ENCODE measurements at regions not wholly inside any gene's neighbourhood (a gene's known extent, or its start where the extent isn't known, plus 50 kb on each side); places are given as distances from the start of the nearest gene placed in this dataset.

DNA sequence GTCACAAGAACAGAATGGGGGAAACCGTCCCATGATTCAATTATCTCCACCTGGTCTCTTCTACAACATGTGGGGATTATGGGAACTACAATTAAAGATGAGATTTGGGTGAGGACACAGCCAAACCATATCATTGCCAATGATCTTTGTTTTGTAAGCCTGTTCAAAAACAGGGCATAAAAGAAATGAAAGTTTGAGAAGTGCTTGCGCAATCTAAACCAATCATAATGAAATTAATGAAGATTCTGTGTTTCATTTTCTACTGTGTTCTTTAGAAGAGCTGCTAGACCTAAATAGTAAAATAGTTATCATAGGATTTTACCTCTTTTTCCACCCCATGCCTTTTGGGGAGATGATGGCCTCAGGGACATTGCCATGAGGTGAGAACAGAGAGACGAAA, 761.3 kb downstream of the HDGFL1 start:
- Histone ChIP-seq H3K9me3 (no peaks in the 10 kb centered on the region), H3K36me3 (no peaks in the 10 kb centered on the region), H3K4me1 (peaks cover 12 to 18% of the 10 kb centered on the region in 2 donors), H3K27ac (no peak overlapping the region), H3K4me3 (replicated peaks in 1 of 3) (no peak overlapping the region), H3K27me3 (no peaks in the 10 kb centered on the region)
- WGBS, 2 donors, result 95 to 97% methylated on average over 3 of the region's 3 CpGs
- DNase-seq, result no peak
- TF ChIP-seq POLR2A (IDR thresholded peaks at IDR 0.05), result no peak
- TF ChIP-seq, protein P1, sequence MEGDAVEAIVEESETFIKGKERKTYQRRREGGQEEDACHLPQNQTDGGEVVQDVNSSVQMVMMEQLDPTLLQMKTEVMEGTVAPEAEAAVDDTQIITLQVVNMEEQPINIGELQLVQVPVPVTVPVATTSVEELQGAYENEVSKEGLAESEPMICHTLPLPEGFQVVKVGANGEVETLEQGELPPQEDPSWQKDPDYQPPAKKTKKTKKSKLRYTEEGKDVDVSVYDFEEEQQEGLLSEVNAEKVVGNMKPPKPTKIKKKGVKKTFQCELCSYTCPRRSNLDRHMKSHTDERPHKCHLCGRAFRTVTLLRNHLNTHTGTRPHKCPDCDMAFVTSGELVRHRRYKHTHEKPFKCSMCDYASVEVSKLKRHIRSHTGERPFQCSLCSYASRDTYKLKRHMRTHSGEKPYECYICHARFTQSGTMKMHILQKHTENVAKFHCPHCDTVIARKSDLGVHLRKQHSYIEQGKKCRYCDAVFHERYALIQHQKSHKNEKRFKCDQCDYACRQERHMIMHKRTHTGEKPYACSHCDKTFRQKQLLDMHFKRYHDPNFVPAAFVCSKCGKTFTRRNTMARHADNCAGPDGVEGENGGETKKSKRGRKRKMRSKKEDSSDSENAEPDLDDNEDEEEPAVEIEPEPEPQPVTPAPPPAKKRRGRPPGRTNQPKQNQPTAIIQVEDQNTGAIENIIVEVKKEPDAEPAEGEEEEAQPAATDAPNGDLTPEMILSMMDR (IDR thresholded peaks at IDR 0.05), result no peak
- intact Hi-C loops (cut with DNase I), result no loop called here

DNA sequence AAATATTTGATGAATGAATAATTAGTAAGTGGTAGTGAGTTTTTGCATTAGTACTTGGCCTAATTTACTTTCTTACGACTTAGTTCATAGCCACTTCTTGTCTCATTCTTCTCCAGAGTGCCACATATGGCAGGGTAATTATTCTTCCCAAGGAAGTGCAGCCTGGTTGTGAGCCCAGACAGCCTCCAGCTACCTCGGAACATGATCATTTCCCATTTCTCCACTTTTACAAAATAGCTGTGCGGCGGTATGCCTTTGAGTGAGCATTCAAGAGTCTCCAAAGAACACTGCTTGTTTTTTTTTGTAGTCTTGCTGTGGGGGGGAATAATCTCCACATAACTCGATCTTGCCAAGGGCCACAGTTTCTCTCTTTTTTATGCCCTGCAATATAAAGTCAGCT, 765.0 kb downstream of the HDGFL1 start:
- WGBS, 2 donors, result 19 to 33% methylated on average over 5 of the region's 5 CpGs
- no peaks in the 10 kb centered on the region for H3K9me3 ChIP-seq
- peak overlapping the region; percentile 67 to 85 (median 80) for H3K27ac ChIP-seq
- no peak overlapping the region for H3K4me3 ChIP-seq (replicated peaks in 1 of 3)
- no peak for TF ChIP-seq POLR2A (IDR thresholded peaks at IDR 0.05)
- TF ChIP-seq, protein P1 (IDR thresholded peaks at IDR 0.05), result no peak
- DNase-seq, result peak; percentile 60 to 62
- H3K4me1 ChIP-seq, result peaks cover 15 to 22% of the 10 kb centered on the region in 2 donors
- H3K36me3 ChIP-seq, result no peaks in the 10 kb centered on the region
- H3K27me3 ChIP-seq, result no peaks in the 10 kb centered on the region
- intact Hi-C loops (cut with DNase I), result no loop called here

DNA sequence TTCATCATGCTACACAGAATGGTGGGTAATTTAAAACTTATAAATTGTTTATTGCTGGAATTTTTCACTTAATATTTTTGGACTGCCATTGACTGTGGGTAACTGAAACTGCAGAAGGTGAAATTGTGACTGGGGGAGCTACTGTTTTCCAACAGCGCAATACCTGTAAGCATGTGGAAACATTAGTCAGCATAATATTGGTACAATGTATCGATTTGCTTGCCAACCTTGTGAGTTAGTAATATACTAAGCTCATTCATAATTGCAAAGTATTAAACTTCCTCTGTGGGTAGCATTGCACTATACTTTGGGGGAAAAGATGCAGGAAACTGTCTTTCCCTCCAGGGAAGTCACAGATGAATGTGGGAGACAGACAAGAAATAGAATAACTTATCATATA, 766.5 kb downstream of the HDGFL1 start:
- H3K9me3 ChIP-seq, result no peaks in the 10 kb centered on the region
- intact Hi-C loops (cut with DNase I), result no loop called here
- 95 to 100% methylated on average over 2 of the region's 2 CpGs for WGBS, 2 donors
- H3K27me3 ChIP-seq, result no peaks in the 10 kb centered on the region
- H3K27ac ChIP-seq, result peak overlapping the region in 2 of 3 donors; percentile 80 to 85
- H3K4me1 ChIP-seq, result peaks cover 15 to 22% of the 10 kb centered on the region in 2 donors
- TF ChIP-seq POLR2A (IDR thresholded peaks at IDR 0.05), result no peak
- TF ChIP-seq, protein P1 (IDR thresholded peaks at IDR 0.05), result no peak
- no peak overlapping the region for H3K4me3 ChIP-seq (replicated peaks in 1 of 3)
- no peaks in the 10 kb centered on the region for H3K36me3 ChIP-seq
- DNase-seq, result no peak

DNA sequence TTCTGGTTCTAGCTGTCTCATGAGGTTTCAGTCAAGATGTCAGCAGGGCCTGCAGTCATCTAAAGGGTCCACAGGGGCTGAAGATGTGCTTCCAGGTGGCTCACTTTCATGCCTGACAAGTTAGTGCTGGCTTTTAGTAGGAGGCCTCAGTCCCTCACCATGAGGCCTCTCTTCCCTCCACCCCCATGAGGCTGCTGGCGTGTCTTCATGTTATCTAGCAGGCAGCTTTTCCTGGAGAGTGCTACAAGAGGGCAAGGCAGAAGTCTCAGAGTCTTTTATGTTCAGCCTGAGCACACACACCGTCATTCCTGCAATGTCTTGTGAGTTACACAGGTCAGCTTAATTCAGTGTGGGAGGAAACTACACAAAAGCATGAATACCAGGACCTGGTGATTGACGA, 769.9 kb downstream of the HDGFL1 start:
- Histone ChIP-seq H3K36me3 (no peaks in the 10 kb centered on the region), H3K27me3 (no peaks in the 10 kb centered on the region), H3K4me3 (replicated peaks in 1 of 3) (no peak overlapping the region), H3K9me3 (no peaks in the 10 kb centered on the region), H3K4me1 (peaks cover 5 to 8% of the 10 kb centered on the region in 2 donors), H3K27ac (no peak overlapping the region)
- TF ChIP-seq POLR2A (IDR thresholded peaks at IDR 0.05), result no peak
- TF ChIP-seq, protein P1 (IDR thresholded peaks at IDR 0.05), result no peak
- intact Hi-C loops (cut with DNase I), result no loop called here
- DNase-seq, result no peak
- 74 to 82% methylated on average over 3 of the region's 3 CpGs for WGBS, 2 donors

DNA sequence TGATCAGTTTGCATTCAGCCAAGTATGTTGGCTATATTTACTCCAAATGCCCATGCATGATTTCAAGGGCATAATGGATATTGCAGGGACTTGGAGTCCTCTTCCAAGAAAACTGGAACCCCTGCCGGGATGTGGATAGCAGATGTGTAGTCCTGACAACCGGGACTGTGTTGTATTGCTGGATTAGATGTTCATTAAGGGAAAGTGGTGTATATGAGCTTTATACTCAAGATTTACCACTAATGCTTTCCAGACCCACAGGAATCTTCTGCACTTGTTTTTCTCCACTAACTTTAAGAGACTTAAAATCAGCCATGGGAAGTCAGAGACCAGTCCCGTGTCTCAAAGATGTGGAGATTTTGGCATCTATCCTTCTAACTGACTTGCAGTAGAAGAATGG, 770.9 kb downstream of the HDGFL1 start:
- H3K27ac ChIP-seq, result no peak overlapping the region
- H3K27me3 ChIP-seq, result no peaks in the 10 kb centered on the region
- DNase-seq, result no peak
- TF ChIP-seq POLR2A (IDR thresholded peaks at IDR 0.05), result no peak
- TF ChIP-seq, protein P1 (IDR thresholded peaks at IDR 0.05), result no peak
- H3K4me3 ChIP-seq (replicated peaks in 1 of 3), result no peak overlapping the region
- no peaks in the 10 kb centered on the region for H3K36me3 ChIP-seq
- WGBS, 2 donors, result 78 to 86% methylated on average over 3 of the region's 3 CpGs
- no peaks in the 10 kb centered on the region for H3K9me3 ChIP-seq
- intact Hi-C loops (cut with DNase I), result no loop called here
- H3K4me1 ChIP-seq, result peaks cover 5 to 7% of the 10 kb centered on the region in 2 donors

All from thyroid gland (tissue), 4 donors.